ENCODE measurements at regions not wholly inside any gene's neighbourhood (a gene's known extent, or its start where the extent isn't known, plus 50 kb on each side); places are given as distances from the start of the nearest gene placed in this dataset.

DNA sequence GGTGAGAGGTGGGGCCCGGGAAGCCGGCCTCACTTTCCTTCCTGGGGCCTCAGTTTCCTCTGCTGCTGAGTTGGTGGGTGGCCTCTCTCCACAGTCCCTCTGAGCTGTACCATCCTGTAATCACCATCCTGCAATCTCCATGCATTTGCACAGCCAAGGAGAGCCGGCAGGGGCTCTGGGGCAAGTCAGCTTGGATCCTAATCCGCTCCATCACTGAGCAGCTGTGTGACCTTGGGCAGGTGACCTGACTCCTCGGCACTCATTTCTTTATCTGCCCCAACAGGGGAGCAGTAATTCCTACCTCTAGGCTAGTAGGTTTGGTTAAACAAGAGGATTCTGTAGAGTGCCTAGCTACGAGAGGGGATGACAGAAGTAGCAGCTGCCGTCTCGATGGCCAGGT lies 88.2 kb upstream of the ZNF618 start:
- DNase-seq (ENCODE audit: low read depth) = no peak

DNA sequence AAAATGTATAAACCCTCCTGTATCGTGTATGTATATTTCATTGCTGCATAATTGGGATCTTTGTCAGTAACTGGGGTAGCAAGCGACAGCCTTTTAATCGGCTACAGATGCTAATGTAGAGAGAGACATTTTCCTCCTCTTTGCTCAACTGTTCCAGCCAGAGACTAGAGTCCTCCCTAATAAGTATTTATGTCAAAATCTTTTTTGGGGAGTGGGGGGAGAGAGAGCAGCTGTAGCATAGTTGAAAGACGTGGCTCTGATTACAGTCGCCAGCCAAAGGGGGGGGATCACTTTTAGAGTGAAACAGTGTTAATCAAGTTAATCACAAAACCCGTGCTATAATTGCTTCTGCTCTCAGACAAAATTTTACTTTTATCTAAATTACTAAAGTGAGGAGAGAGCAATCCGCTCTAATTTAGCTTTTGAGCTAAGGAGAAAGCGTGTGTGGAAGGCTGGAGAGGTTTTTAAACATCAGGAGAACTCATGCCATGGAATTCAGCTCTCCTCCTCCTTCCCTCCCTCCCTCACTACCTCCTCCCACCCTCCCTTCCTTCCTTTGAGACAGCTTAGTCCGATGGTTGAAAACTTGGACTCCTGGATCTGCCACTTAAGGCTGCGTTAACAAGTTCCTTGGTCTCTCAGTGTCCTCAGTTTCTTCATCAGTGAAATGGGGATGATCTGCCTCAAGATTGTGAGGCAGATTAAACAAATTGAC lies 87.3 kb upstream of the ZNF618 start:
- DNase-seq (ENCODE audit: low read depth) = no peak

DNA sequence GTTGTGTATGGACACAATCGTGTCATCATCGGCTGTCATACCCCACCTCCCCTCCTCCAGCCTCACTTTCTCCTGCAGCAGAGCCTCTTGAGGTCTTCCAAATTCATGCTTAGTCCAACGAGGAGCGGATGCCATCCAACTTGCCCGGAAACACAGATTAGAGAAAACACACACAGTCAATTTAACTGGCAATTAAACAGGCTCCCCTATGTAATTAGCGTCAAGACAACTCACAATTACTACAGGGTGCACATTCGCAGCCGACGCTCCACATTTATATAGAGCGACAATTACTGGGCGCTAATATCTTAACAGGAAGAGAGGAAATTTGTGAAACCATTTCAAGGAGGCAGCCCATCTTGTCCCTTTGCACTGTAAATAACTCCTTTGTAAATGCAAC lies 86.0 kb upstream of the ZNF618 start:
- DNase-seq (ENCODE audit: low read depth) = no peak

DNA sequence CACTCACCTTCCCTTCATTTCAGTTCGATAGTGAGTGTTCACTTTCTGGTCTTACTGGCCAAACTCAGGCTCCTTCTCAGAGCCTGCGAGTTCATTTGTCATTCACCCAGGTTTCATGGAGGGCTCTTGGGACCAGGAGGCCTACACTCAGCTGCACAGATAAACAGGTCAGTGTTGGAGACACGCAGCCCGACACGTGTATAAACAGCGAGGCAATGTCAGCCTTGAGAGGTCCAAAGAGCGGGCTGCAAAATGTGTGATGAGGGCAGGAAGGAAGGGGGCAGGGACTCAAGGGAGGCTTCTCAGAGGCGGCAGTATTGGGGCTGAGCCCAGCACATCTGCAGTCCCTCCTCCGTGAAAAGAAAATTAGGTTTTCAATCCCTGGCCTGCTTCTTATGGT lies 82.6 kb upstream of the ZNF618 start:
- DNase-seq (ENCODE audit: low read depth) = no peak

DNA sequence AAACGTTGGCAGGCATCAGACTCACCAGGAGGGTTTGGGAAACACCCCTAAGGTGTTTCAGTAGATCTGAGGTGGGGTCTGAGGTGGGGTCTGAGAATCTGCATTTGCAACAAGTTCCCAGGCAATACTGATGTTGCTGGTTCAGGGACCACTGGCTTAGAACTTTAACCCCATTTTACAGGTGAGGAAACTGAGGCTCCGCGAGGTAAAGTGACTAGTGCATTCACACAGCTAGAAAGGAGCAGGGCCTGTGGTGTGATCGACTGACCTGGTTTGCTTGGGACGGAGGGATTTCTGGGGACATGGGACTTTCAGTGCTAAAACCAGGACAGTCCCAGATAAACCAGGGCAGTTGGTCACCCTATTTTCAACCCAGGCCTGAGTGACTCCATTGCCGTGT lies 81.4 kb upstream of the ZNF618 start:
- DNase-seq (ENCODE audit: low read depth) = no peak

DNA sequence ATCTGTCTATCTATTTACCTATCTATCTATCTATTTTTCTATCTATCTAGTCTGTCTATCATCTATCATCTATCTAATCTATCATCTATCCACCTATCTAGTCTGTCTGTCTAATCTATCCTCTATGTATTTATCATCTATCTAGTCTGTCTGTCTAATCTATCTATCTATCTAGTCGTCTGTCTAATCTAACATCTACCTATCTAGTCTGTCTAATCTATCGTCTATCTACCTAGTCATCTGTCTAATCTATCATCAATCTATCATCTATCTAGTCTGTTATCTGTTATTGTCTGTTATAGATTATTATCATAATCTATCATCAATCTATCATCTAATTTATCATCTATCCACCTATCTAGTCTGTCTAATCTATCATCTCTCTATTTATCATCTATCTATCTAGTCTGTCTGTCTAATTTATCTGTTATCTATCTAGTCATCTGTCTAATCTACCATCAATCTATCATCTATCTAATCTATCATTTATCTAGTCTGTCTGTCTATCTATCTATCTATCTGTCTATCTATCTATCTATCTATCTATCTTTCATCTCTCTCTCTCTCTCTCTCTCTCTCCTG lies 80.2 kb upstream of the ZNF618 start:
- DNase-seq (ENCODE audit: low read depth) = no peak

DNA sequence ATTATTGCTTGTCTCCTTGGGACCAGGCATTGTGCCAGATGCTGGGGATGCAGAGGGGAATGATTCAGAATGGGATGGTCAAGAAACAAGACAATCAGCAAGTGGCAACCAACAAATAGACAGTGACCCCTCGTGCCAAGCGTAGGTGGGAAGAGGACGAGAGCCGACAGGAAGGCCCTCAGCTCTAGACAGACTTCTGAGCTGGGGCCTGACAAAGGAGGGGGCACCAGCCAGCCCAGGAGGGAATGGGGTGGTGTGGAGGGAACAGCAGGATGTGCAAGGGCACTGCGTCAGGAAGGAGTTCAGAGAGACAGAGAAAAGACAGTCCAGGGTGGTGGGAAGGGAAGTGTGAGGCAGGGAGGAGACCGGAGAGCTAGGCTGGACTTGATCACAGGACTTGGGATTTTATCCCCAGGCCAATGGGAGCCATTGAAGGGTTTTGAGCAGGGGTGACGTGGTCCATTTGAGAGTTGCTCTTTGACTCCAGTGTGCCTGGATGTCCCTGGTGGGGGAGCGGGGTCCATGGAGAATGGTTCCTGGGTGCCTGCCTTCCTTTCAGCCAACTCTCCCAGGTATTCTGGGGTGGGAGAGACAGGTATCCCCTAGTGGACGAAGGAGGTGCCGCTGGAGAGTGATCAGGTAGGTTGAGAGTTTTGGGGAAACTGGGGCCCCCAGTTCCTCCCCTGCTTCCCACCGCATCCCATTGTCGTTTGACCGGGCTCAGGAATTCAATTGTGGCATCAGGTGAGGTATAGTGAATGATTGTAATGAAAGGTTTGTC lies 79.3 kb upstream of the ZNF618 start:
- DNase-seq (ENCODE audit: low read depth) = no peak

DNA sequence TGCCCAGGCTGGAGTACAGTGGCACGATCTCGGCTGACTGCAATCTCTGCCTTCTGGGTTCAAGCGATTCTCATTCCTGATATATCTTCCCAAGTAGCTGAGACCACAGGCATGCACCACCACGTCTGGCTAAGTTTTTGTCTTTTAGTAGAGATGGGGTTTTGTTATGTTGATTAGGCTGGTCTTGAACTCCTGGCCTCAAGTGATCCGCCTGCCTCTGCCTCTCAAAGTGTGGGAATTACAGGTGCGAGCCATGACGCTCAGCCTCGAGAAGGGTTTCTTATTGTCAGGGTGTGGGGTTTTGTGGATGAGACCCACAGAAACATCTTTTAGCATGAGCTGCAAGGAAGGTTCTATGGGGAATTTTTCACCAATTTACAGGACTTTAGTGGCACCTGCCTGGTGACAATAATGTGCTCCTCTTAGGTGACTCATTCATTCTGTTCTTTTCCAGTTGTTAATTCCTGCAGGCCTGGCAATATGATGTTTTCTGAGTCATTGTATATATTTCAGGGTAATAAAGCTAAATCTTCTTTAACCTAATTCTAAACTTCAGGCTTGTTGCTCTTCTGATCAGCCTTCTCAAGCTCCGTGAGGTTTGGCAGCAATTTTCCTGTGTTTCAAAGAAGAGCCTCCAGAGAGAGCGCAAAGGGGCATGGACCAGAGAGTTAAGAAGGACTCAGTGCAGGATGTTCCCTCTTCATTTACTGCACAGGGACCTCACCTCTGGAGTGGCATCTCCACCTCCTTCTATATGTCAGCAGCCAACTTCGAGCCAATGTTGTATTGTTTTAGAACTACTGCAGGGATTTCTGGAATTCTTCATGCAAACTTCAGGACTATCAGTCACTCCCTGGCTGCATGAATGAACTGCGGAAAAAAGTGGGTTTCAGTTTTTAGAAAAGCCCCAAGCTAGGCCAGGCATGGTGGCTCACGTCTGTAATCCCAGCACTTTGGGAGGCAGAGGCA lies 77.8 kb upstream of the ZNF618 start:
- no peak for DNase-seq (ENCODE audit: low read depth)

DNA sequence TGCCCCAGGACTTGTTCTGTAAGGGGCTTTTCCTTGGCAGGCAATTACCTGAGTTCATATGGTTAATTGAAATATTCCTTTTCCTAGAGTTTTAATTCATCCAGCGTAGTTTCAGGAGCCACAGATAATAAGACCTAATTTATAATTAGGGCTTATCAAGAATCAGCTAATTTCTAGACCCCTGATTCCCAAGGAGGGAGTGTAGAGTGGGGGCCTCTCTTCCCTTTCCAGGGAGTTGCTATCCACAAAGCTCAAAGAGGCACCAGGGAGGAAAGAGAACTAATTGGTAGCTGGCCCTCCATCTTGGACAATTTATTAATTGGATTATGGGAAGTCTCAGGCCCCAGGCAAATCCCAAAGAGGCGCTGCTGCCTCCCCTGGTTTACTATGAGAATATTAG lies 75.8 kb upstream of the ZNF618 start:
- DNase-seq (ENCODE audit: low read depth) = no peak

DNA sequence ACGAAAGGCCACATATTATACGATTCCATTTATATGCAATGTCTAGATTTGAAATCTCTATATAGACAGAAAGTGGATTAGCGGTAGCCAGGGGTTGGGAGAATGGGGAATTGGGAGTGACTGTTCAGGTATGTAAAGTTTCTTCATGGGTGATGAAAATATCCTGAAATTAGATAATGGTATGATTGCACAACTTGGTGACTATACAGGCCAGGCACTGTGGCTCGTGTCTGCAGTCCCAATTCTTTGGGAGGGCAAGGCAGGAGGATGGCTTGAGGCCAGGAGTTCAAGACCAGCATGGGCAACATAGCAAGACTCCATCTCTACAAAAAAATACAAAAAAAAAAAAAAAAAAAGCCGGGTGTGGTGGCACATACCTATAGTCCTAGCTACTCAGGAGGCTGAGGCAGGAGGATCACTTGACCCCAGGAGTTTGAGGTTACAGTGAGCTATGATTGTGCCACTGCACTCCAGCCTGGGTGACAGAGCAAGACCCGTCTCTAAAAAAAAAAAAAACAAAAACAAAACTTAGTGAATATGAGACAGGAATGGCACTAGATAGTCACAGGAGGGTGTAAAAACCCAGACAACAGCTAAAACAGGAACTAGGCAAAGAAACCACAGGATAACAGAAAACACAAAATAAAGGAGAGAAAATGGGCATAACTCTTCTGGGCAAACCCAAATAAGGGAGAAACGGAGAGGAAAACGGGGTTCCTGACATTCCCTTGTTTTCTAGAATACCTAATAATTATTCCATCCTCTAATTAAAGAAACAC lies 72.1 kb upstream of the ZNF618 start:
- no peak for DNase-seq (ENCODE audit: low read depth)

DNA sequence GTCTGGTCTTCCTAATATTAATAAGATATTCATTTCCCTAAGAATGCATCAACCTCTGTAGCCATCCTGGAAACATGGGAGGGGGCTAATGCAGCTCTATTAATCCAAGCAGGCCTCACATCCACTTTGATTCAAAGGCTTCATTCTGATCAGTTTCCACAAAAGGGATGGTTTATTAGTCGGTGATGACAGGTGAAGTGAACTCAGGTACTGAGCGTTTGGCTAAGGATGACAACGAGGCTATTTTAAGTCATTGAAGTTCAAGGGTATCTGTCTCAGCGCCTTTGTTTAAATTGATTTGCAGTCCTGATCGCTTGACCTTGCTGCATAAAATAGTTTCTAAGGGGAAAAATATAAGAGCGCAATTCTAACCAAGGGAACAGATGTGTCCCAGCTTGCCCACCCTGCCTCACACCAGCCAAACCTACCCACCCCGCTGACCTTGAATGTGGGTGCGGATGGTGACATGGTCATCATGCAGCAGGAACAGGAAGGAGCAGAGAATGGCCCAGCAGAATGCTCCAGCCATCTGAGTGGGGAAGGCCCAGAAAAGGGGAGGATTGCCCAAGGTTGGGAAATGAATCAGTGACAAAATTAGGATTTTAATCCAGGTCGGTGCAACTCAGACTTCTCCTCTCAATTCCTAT lies 70.5 kb upstream of the ZNF618 start:
- DNase-seq (ENCODE audit: low read depth) = no peak

DNA sequence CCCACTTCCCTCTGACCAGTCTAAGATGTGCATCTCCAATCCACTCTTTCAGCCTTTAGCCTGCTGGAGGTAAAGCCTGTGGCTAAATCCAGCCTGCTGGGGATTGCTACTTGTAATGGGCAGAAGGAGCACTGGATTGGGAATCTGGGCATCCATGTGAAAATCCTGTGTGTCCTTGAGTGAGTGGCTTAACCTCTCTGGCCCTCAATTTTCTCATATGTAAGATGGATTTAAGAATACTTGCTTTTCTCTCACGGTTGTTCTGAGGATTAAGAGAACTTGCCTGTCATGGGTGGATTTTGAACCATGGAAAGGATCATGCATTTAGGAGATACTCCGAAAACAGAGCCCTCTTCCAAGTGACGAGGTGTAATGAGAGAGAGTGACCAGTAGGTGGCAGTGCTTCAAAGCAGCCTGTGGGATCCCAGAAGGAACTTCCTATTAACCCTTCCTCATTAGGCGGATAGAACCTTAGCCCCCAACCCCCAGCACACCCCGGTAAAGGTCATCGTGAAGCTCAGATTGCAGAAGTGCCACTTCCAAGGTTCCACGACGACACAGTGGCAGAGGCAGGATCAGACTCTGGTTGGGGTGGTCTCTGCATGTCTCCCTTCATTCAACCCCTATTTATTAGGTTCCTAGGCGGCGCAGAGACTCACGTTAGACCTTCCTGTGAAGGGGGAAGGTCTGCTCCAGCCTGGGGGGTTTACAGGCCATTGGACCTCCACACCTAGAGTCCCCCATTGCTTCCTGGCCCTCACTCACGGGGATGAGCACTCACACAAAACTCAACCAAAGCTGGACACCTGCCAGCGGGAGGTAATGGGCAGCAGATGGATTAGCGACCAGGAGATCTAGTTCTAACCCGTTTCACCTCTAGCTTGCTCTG lies 68.7 kb upstream of the ZNF618 start:
- peak; percentile 17 for DNase-seq (ENCODE audit: low read depth)

DNA sequence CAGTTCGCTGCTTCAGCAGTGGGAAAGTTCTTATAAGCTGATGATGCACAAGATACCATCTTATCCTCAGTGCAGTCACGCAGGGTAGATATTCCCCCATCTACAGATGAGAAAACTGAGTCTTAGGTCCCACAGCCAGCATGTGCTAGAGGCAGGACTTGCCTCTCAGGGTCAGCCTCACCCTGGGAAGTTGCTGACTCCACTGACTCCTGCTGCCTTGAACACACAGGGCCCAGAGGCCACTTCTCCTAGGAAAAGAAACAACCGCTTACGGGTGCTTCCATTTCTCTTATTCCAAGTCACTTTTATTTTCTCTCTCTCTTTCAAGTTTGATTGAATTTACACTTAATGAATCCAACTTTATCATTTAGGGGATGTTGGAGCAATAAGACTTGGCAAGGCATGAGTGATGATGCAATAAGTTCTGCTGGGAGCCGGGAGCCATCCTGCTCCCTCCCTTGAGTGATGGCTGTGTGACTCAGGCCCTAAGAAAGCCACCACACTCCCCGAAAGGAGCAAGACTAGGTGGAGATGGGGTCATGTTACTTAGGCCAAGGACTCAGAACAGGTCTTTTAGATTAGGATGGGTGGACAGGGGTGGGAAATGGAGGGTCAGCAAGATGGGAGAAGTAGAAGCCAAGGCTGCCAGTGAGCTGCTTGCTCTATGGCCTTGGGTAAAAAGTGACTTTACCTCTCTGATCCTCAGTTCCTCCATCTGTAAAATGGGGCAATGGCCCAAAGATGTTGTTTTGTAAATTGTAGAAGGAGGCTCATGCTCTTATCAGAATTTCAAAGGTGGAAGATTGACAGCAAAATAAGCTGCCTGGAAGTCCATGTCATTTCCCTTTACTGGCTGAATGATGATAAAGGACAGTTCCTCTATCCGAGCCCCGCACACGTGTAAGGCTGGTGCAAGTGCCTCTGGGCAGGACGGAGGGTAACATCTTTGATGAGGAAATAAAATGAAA lies 67.4 kb upstream of the ZNF618 start:
- peak; percentile 24 for DNase-seq (ENCODE audit: low read depth)

DNA sequence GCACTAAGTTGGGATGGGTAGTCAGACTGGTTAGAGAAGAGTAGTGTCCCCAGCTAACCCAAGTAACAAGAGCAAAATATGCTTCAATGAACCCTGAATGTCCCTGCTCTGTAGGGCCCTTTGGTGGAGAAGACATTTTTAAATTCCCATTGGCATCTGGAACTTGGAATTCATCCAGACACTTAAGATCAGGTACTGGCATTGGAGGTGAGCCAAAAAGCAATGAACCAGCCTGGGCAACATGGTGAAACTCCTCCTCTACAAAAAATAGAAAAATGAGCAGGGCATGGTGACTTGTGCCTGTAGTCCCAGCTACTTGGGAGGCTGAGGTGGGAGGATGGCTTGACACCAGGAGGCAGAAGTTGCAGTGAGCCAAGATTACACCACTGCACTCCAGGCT lies 58.9 kb upstream of the ZNF618 start:
- DNase-seq (ENCODE audit: low read depth) = no peak

DNA sequence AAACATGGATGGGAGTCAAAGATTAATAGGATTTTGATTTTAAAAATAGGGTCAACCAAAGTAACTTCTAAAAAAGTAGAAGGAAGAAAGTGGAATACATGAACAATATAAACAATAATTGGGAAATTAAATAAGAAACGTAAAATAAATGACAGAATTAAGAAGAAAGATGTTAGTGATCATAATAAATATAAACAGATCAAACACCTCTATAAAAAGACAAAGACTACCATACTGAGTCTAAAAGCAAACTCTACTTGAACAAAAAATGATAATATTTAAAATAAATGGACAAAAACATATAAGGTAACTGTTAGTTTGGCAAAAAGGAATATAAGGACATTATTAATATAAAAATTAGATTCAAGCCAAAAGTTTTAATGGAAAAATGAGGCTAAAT lies 57.7 kb upstream of the ZNF618 start:
- no peak for DNase-seq (ENCODE audit: low read depth)

DNA sequence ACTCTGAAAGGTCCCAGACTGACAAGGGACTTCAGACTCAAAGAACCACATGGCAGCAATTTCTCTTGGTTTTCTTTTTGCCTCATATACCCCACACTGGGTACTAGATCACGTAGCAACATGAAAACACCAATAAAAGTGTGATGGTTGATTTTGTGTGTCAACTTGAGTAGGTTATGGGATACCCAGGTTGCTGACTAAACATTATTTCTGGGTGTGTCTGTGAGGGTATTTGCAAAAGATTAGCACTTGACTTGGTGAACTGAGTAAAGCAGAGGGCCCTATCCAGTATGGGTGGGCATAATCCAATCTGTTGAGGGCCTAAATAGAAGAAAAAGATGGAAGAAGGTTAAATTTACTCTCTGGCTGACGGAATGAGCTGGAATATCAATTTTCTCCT lies 53.8 kb upstream of the ZNF618 start:
- DNase-seq (ENCODE audit: low read depth) = no peak

DNA sequence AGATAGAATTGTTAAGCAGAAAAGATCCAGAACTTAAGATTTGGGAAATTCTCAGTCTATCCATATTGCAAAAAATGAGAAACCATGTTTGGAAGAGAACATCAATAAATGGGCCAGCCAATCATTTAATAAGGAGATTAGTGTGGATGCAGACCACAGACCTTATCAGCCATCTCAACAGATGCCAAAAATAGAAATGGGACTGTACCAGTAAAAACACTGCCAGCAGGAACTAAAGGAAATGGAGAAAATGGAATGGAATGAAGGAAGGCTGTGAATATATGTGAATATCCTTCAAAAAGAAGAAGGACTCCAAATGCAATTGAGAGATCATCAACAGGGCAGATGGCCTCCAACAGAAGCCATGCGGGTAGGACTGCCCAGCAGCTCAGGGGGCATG lies 52.7 kb upstream of the ZNF618 start:
- no peak for DNase-seq (ENCODE audit: low read depth)

Measured in HS-27A (cell line).